NCI-H146 (cell line): ENCODE measurements at regions not wholly inside any gene's neighbourhood (a gene's known extent, or its start where the extent isn't known, plus 50 kb on each side); places are given as distances from the start of the nearest gene placed in this dataset.

Source experiments
- DNase-seq: peaks from one replicate; lab custom pipeline; 2025; lab: John Stamatoyannopoulos, UW

DNA sequence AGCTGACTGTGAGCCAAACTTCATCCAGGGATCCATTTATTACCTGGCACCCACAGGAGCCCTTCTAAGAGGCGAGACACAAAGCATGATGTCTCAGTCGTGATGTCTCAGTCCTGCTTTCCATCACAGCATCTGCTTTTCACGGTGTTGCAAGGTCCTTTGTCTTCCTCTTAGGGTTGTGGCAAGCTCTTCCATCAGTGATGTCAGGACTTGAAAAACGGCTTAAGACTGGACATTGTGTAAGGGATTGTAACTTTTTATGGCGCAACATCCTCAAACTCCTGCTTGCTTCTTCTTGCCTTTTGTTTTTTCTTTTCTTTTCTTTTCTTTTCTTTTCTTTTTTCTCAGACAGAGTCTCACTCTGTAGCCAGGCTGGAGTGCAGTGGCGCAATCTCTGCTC lies 586.5 kb upstream of the TMEM132C start:
- no peak for DNase-seq

DNA sequence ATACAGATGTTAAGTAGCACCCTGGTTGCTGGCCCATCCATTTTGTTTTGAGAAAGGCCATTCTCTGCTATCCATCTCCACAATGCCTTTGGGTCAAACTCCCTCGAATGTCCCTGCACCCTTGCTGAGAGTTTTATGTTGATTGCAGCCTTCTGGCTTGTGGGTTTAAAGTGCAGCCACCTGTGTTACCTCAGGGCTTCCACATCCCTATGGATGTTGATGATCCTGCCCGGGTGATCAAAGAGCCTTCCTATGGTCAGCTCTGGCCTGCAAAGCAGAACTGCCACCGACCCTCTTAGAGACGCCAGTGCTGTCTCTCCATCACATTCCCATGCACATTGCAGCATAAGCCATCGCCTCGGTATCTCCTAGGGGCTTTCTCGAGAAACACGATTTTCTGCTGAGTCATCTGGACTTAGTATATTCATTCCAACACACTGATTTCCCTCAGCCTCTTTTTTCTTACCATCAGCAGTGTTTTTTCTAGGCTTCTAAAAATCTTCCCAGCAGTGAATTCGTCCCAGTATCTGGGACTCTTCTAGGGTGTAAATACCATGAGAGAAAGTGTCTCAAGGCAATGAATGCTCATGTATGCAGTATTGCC lies 585.7 kb upstream of the TMEM132C start:
- no peak for DNase-seq

DNA sequence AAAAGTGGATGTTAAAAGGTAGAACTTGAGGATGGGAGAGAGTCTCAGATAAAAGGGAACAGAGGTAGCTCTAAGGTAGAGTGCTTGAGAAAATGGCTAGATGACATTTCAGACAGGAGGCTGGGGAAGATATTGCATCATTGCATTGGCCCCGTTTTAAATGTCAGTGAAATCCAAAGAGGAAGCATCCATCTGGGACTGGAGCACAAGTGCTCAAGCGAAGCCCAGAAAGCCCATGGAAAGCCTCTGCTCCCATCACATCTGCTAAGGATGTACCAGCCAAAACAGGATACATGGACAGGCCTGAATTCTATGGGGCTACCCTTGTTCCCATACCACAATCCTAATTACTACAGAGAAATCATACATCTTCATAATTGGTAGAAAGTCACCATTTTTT lies 581.5 kb upstream of the TMEM132C start:
- DNase-seq, result no peak

DNA sequence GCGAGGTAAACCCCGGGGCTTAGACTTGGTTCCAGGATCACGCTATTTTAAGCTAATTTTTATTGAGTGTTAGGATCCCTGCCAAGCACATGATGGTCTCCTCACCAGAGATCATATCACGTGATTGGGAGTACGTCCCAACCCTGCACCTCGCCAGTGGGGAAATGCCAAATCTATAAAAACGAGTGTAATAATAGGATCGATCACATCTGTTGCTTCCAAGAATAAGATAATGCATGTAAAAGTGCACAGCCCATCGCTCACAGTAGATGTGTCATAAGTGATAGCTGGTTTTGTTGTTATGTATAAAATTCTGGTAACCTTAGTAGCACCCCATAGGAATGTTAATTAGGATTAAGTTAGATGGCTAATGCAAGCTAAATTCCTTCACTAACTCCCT lies 581.0 kb upstream of the TMEM132C start:
- DNase-seq, result no peak

DNA sequence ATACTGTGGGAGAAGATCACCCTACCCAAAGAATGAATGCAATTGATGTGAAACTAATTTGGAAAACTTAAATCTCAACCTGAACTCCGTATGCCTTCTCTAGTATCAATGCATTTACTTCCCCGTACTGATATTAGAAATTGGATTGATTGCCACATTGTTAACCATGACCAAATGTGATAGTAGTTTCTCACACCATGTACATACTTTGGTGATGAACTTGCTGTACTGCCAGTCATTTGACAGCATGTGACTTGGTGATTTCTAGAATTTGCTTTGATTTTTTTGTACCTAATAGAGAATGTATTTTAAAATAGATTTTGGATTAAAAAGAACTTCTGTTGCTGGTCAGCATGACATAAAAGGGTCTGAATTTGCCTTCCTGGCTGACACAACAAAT lies 579.8 kb upstream of the TMEM132C start:
- DNase-seq, result no peak

DNA sequence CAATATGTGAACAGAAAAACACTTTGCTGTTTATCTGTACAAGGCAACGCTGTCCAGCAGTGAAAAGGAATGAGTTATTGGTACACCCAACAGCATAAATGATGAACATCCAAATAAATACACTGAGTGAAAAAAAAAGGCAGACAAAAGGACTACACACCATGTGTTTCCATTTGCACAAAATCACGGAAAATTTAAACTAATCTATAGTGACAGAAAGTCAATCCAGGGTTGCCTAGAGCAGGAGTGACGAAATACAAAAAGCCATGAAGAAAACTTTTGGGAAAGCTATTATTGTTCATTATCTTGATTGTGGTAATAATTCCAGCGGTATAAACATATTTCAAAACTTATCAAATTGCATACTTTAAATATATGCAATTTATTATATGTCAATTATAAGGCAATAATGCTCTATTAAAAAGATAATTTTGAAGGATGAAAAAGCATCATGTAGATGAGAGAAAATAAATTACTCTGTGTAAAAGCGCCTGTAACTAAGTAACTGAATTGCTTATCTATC lies 578.0 kb upstream of the TMEM132C start:
- no peak for DNase-seq

DNA sequence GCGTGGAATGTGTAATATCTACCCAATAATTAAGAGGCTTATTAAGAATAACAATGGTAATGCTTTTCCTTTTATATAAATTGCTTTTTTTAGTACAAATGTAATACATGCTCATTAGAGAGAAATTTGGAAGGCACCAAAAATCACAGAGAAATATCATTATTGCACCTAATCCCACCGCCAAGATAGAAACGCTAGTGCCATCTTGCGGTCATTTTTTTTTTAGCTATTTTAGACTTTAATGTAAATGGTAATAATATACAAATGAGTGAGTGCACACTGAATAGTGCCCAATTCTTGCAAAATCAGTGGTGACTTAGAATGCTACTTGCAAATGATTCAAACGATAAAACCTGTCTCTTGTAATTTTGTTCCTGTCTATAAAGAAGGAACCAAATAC lies 576.8 kb upstream of the TMEM132C start:
- no peak for DNase-seq

DNA sequence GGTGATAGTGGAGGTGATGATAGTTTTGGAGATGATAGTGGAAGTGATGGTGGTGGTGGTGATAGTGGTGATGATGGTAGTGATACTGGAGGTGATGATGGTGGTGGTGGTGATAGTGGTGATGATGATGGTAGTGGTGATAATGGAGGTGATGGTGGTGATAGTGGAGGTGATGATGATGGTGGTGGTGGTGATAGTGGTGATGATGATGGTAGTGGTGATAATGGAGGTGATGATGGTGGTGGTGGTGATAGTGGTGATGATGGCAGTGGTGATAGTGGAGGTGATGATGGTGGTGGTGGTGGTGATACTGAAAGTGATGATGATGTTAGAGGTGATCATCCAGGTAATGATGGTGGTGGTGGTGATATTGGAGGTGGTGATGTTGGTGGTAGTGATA lies 570.0 kb upstream of the TMEM132C start:
- no peak for DNase-seq

DNA sequence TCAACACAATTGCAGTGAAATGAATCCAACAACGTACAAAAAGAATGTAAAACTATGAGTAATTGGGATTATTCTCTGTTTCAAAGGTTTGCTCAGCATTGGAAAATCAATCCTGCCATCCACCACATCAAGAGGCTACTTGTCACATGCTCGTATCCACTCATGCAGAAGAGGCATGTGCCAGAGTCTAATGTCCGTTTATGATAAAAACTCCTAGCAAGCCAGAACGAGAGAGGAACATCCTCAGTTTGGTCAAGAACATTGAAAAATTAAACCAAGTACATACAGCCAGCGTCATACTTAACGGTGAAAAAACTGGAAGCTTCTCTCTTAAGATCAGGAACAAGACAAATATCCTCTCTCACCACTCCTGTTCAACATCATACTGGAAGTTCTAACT lies 563.9 kb upstream of the TMEM132C start:
- no peak for DNase-seq

DNA sequence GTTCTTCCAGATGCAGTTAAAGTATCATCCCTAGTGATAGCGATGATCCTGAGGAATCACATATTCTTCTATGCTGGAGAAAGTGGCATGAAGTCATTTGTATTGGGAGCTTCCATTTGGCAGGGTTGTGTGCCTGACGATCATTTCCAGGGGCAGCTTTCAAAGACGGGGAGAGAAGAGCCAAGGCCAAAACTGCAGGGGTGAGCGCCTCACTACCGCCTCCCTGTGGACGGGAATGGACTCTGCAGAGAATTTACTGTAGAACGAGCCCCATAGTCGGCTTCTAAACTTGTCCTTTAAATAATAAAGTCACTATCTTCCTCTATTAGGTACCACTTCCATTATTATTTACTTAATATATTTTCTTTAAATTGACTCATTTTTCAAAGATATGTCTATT lies 555.9 kb upstream of the TMEM132C start:
- no peak for DNase-seq

DNA sequence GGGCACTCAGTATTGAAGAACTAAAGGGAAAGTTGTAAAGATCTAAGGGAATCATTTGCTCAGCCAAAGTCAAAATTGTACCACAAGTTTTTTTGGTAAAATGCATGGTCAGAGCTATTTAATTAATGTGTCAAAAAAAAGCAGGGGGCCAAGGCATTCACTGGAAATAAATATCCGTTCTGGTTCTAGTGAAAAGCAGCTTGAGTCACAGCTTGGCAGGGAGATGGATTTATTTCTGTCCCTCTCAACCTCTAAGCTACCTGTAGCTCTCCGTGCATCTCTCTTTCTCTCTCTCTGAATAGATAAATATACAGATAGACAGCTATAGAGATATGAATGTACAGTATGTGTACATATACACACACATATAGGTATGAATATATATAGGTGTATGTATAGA lies 554.4 kb upstream of the TMEM132C start:
- DNase-seq, result no peak

DNA sequence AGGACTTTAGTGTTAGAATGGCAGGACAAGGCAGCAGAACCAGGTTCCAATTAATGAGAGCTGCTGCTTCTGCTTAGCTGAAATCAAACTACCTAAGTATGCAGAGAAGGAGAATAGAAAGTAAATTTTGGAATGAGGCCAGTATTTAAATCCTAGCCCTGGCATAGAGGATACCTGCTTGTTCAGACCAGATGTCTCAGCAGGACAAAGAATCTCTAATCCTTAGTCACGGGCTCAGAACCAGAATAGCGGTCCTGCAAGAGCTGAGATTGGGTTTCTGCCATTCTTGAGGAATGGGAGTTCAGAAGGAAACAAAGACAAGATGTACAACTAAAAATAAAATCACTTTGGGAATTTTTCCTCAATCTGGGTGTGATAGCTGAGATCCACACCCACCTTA lies 550.8 kb upstream of the TMEM132C start:
- DNase-seq, result no peak

DNA sequence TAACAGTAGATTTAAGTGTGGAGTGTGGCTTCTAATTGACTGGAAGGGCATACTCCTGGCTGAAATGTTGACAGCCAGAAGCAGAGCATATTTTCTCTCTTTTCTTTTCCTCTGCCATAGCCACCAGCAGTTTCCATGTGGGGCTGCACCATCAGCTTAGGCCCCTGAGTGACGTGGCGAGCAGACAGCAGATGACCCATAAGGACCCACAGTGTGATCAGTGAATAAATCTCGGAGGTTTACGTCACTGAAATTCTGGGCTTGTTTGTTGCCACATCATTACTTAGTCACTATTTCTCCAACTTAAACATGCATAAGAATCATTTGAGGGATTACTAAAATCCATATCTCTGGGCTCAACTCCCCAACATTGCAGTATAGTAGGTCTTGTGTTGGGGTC lies 549.7 kb upstream of the TMEM132C start:
- DNase-seq, result no peak

DNA sequence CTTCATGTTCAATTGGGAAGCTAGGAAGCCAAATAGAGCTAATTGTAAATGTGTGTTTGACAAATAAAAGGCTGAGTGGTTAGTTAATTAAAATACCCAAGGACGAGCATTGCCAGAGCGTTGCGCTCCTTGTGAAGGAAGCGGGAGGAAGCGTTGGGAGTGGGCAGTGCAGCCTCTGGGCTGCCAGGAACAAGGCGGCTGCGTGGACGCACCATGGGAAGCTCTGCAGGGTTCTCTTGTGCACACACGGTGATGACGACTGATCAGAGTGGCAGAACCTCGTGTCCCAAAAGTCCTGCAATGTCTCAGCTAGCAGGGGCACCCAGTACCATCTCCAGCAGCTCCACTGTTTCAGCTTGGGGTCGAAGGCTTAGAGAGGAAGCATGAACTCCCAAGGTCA lies 546.6 kb upstream of the TMEM132C start:
- peak; percentile 16 for DNase-seq

DNA sequence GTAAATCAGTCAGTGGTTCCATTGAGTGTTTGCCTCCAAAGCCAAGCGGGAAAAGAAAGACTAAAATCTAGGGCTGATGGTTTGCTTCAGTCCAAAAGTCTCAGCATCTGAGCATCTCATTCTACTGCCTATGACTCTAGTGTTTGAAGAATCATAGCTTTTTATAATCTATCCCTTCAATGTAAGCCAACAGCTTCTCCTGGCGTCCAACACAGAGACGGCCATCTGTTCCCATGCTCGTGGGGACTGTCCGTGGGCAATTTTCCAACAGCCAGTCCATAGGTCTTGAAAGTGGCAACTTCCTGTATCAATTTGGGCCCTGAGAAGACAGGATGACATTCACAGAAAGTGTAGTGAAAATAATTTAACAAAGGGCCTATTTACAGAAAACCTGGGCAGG lies 544.4 kb upstream of the TMEM132C start:
- no peak for DNase-seq

DNA sequence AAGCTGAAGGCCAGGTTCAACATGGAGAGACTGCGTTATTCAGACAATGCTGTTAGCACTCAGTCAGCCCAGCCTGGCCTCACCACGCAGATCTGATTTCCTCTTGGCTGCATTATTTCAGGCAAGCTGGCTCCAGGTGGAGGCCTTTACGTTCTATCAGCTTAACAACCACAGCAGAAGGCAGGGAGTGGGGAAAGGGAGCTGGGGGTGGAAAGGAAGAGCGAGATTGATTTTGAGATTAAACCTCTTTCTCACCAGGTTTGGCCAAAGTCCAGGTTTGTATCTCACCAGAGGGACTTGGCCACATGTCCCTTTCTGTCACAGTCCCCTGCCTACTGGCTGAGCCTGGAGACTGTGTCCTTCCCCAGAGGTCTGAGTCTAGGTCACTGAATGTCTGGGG lies 543.7 kb upstream of the TMEM132C start:
- no peak for DNase-seq

DNA sequence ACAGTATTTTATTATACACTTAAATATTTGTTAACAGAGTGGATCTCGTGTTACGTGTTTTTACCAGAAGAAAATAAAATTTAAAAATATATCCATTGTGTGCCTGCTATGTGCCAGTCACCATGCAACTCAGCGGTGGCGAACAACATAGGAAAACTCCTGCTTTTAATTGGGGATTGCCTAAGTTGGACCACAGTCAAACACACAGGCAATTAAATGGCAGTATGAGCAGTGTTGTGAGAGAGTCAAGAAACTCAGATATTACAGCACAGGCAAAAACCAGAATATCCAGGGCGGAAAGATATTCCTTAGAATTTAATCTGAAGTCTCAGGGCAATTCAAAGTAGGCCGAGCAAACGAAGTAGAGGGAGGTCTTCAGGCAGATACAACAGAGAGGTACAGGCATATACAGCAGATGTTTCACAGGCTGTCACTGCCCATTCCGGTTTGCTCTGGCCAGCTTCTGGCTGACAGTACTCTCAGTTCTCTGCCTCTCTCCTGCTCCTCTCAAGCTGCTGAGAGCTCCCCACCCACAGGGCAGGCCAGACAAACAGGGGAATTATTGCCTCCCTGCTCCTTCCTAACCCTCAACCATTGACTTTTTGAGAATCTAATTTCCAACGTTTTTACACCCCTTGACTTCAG lies 540.2 kb upstream of the TMEM132C start:
- DNase-seq, result no peak

DNA sequence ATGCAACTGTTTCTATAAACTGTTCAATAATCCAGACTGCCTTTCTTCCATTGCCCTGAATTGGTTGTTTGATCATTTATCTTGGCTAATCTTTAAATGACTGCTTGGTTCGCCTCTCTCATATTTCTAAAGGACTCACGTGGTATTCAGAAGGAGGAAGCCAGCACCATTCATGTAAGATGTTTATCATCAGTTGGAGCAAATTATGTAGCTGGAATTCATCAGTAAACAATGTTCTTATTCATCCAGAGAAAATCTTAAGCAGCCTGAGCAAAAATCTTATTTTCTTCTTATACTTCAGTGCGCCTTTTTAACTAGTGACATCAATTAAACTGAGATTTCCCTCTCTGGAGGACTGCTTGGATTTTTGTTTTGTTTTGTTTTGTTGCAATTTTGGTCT lies 538.7 kb upstream of the TMEM132C start:
- no peak for DNase-seq

DNA sequence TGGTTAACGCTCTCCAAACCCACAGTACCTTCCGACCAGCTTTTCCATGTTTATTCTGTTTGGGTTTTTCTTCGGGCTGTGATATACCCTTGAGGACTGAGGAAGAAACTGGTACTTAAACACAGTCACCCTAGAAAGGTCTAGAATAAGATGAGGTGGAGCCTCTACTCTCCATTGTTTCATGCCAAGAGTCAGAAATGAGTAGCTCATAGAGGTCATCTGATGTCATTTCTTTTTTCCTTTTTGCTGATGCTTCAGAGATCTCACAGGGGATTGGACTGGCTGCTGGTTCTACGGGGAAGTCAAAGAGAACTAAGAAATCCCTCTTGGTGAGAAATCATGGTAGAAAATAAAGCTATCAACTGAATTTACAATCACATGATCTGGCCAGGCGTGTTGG lies 538.2 kb upstream of the TMEM132C start:
- DNase-seq, result no peak

DNA sequence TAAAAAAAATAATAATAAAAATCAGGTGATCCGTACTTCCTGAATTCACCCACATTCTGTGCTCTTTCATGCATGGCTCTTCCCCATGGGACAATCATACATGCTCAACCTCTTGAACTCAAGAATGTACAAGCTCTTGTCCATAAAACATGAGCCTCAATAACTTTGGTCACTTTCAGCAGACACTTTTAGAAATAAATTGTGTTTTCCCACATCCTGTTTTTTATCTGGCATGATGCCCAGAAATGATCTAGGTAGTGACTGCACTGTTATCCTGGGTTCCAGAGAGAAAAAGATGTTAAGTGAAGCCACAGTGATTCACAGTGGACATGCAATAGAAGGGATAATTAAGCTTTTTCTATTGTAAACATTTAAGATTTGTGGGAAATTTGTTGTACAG lies 537.6 kb upstream of the TMEM132C start:
- no peak for DNase-seq

DNA sequence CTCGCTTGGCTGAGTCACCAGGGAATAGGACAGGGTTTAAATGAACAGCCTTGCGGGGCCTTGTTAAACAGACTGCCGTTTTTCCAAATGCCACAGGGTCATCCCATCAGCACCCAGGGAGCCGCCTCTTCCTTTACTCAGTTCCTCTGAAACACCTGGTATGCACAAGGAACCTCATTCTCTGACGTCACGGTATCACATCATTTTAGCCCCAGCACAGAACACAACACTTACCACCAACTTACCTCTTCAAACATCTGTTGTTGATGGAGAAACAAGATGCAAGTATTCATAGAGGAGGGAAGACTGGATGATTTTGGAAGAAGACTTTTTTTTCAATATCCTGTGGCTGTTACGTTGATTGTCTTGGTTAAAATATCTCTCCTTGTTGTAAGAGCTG lies 535.3 kb upstream of the TMEM132C start:
- no peak for DNase-seq

DNA sequence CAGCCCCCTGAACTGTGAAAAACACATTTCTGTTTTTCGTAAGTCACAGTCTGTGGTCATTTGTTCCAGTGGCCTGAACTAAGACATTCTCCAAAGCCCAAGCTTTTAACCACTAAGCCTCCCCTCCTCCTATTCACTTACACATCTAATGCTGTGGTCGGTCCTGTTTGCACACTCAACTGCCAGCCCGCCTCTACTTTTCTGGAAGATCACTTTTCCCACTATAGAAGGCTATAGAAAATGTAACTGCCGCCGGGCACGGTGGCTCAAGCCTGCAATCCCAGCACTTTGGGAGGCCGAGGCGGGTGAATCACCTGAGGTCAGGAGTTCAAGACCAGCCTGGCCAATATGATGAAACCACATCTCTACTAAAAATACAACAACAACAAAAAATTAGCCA lies 524.7 kb upstream of the TMEM132C start:
- DNase-seq, result no peak

DNA sequence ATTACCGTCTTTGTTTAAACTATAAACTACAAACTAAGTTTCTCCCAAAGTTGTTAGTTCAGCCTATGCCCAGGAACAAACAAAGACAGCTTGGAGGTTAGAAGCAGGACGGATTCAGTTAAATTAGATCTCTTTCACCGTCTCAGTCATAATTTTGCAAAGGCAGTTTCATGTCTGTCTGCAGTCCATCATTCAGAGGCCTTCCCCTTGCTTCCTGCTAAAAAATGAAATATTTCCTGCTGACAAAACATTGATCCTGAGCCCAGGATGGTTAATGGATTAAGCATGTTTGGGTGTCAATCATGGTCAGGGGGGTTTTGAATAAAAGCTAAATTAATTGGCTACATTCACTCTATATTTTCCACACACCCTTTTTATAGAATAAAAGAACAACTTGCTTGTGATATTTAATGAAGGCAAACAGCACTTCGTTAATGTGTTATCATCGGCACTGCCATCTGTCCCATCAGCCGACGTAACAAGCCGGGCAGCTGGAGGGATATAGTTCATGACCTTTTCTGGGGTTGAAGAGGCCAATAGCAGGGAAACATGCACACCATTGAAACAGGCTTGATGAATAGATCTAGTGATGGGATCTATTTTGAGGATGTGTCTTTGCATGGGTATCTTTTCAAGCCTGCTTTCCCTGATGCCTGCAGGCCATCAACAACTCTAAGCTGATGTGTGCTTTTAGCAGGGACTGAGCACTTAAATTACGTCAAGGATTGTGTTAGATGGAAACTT lies 521.3 kb upstream of the TMEM132C start:
- DNase-seq, result no peak
